Adrenal gland (tissue), 9 donors: ENCODE measurements at regions not wholly inside any gene's neighbourhood (a gene's known extent, or its start where the extent isn't known, plus 50 kb on each side); places are given as distances from the start of the nearest gene placed in this dataset.

Experiments used
- DNase-seq, 7 donors: peaks; one replicate each; pipeline ENCODE4 v3.0.0-alpha.2; 2019 to 2020
- H3K27ac ChIP-seq, 5 donors: fragments of 200-600 bp; sonication (generic) in 4 of 5; 1 replicate in 3 of 5; 2 replicates in 2 of 5; pipeline versions ENCODE4 v1.5.1 to v1.8.0; 2016 to 2020; ENCODE audit warnings: mild to moderate bottlenecking in 1 of 5
- H3K27me3 ChIP-seq: fragments of 200-600 bp; 2 replicates; pipeline ENCODE4 v1.8.0; 2021
- H3K36me3 ChIP-seq, 2 donors: fragments of 200-600 bp; replicated peaks in 1 of 2; 1 replicate in 1 of 2; 2 replicates in 1 of 2; pipeline versions ENCODE4 v1.5.1 to v1.8.0; 2018 to 2022
- H3K4me1 ChIP-seq, 2 donors: fragments of 200-600 bp; replicated peaks in 1 of 2; 1 replicate in 1 of 2; 2 replicates in 1 of 2; pipeline versions ENCODE4 v1.5.1 to v1.8.0; 2018 to 2021
- H3K4me3 ChIP-seq, 4 donors: fragments of 200-600 bp; sonication (generic) in 3 of 4; one replicate each; pipeline ENCODE4 v1.5.1; 2016 to 2018
- H3K9me3 ChIP-seq, 3 donors: fragments of 200-600 bp; sonication (generic) in 1 of 3; replicated peaks in 1 of 3; 1 replicate in 2 of 3; 2 replicates in 1 of 3; pipeline versions ENCODE4 v1.5.1 to v1.8.0; 2016 to 2021
- POLR2A ChIP-seq, 2 donors: fragments of 450-650 bp; IDR thresholded peaks; one replicate each; pipeline ENCODE4 v1.6.1; 2017; ENCODE audit warnings: antibody characterized with exemption in 2 of 2, mild to moderate bottlenecking in 2 of 2, moderate library complexity in 1 of 2
- WGBS, 4 donors: extraction: QIAGEN DNeasy Blood & Tissue Kit in 2 of 4; methylation state at CpG; one replicate each; pipeline versions ENCODE4 v1.1.5 to v1.1.7; 2013 to 2017; 5-methylcytosine and 5-hydroxymethylcytosine counted together
- intact Hi-C, 2 donors: fragments of 100-400 bp; cut with DNase I; formaldehyde crosslinking; loops; one replicate each; pipeline versions ENCODE4 v1.14.1 to v1.15.0; 2022 to 2023
- TF ChIP-seq, protein P1 (sequence below), 6 experiments: fragments of 450-650 bp in 4 of 6; fragments of 200-600 bp in 2 of 6; sonication (generic) in 1 of 6; IDR thresholded peaks; 1 replicate in 5 of 6; 2 replicates in 1 of 6; pipeline versions ENCODE4 v1.5.1 to v1.8.0; 2016 to 2021; ENCODE audit warnings: antibody characterized with exemption in 6 of 6, mild to moderate bottlenecking in 2 of 6, moderate library complexity in 1 of 6
- donor health status: healthy with polysubstance abuse.
- donor health status: Bipolar disorder and iron deficiency.
- donor health status: DM: yes; HTN: yes; CAD: no.
- donor health status: DM: no; HTN: no; CAD: no.
- donor health status: DM: no; HTN: no; CAD: no.

- WGBS, 4 donors, result 83 to 95% (median 88%) methylated on average over 1 of the region's 1 CpG
- Histone ChIP-seq H3K4me3 (no peak overlapping the region), H3K27ac (no peak overlapping the region), H3K9me3 (no peaks in the 10 kb centered on the region), H3K27me3 (no peaks in the 10 kb centered on the region), H3K36me3 (no peaks in the 10 kb centered on the region), H3K4me1 (no peaks in the 10 kb centered on the region)
- intact Hi-C loops, result no loop called here
- no peak for TF ChIP-seq POLR2A (IDR thresholded peaks at IDR 0.05)
- TF ChIP-seq, protein P1, sequence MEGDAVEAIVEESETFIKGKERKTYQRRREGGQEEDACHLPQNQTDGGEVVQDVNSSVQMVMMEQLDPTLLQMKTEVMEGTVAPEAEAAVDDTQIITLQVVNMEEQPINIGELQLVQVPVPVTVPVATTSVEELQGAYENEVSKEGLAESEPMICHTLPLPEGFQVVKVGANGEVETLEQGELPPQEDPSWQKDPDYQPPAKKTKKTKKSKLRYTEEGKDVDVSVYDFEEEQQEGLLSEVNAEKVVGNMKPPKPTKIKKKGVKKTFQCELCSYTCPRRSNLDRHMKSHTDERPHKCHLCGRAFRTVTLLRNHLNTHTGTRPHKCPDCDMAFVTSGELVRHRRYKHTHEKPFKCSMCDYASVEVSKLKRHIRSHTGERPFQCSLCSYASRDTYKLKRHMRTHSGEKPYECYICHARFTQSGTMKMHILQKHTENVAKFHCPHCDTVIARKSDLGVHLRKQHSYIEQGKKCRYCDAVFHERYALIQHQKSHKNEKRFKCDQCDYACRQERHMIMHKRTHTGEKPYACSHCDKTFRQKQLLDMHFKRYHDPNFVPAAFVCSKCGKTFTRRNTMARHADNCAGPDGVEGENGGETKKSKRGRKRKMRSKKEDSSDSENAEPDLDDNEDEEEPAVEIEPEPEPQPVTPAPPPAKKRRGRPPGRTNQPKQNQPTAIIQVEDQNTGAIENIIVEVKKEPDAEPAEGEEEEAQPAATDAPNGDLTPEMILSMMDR (IDR thresholded peaks at IDR 0.05), result no peak
- no peak for DNase-seq
These were observed 901.5 kb upstream of the CHORDC1 start for GRCh38 chr11:91124363-91124762.

- H3K36me3 ChIP-seq, result no peaks in the 10 kb centered on the region
- H3K4me3 ChIP-seq, result no peak overlapping the region
- DNase-seq, result no peak
- no peaks in the 10 kb centered on the region for H3K4me1 ChIP-seq
- WGBS, 4 donors, result 24 to 38% (median 29%) methylated on average over 1 of the region's 1 CpG
- no peak overlapping the region for H3K27ac ChIP-seq
- no peaks in the 10 kb centered on the region for H3K27me3 ChIP-seq
- TF ChIP-seq POLR2A (IDR thresholded peaks at IDR 0.05), result no peak
- TF ChIP-seq, protein P1 (IDR thresholded peaks at IDR 0.05), result no peak
- intact Hi-C loops, result no loop called here
- no peaks in the 10 kb centered on the region for H3K9me3 ChIP-seq
These were observed 892.3 kb upstream of the CHORDC1 start for GRCh38 chr11:91115116-91115515.

- Histone ChIP-seq H3K4me3 (no peak overlapping the region), H3K27me3 (no peaks in the 10 kb centered on the region), H3K9me3 (no peaks in the 10 kb centered on the region), H3K4me1 (peaks cover 0 to 4% of the 10 kb centered on the region in 2 donors), H3K36me3 (no peaks in the 10 kb centered on the region), H3K27ac (no peak overlapping the region)
- peak in 2 of 7 donors; percentile 26 to 42 for DNase-seq
- 15 to 27% (median 25%) methylated on average over 2 of the region's 2 CpGs for WGBS, 4 donors
- TF ChIP-seq, protein P1 (IDR thresholded peaks at IDR 0.05), result no peak
- no peak for TF ChIP-seq POLR2A (IDR thresholded peaks at IDR 0.05)
- intact Hi-C loops, result no loop called here
These were observed 881.4 kb upstream of the CHORDC1 start for GRCh38 chr11:91104237-91104636.

DNA sequence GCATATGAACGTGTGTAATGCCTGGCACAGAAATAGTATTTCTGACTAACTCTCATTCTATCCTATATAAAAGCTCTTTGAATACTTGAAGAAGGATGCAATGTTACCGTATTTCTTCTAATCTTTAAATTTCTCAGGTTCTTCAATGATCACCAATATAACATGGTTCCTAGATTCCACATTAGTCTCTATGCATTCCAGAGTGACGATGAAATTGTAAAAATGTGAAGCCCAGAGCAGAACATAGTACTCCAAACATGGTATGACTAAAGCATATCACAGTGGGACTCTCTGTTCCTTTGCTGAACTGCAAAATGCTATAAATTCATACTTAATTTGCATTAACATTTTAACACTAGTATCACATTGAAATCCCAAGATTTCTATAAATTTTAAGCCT lies 877.6 kb upstream of the CHORDC1 start:
- Histone ChIP-seq H3K9me3 (no peaks in the 10 kb centered on the region), H3K4me1 (peaks cover 0 to 4% of the 10 kb centered on the region in 2 donors), H3K36me3 (no peaks in the 10 kb centered on the region), H3K27ac (no peak overlapping the region), H3K27me3 (no peaks in the 10 kb centered on the region), H3K4me3 (no peak overlapping the region)
- no peak for DNase-seq
- TF ChIP-seq POLR2A (IDR thresholded peaks at IDR 0.05), result no peak
- TF ChIP-seq, protein P1 (IDR thresholded peaks at IDR 0.05), result no peak
- intact Hi-C loops, result no loop called here
- WGBS, 4 donors, result 77 to 85% (median 80%) methylated on average over 3 of the region's 3 CpGs
